GM19023 (cell line): ENCODE measurements at regions not wholly inside any gene's neighbourhood (a gene's known extent, or its start where the extent isn't known, plus 50 kb on each side); places are given as distances from the start of the nearest gene placed in this dataset.
"Not testable (repeated sequence)": the region's sequence is repeated elsewhere in the genome, so short reads cannot be mapped to it uniquely, and the experiment has no call there.

Experiments
- ATAC-seq: cut with Tn5 transposase; IDR thresholded peaks from one replicate; pipeline ENCODE4 v1.9.1; 2021; ENCODE audit warnings: mild to moderate bottlenecking, moderate library complexity; ENCODE audit not compliant: unreplicated experiment

DNA sequence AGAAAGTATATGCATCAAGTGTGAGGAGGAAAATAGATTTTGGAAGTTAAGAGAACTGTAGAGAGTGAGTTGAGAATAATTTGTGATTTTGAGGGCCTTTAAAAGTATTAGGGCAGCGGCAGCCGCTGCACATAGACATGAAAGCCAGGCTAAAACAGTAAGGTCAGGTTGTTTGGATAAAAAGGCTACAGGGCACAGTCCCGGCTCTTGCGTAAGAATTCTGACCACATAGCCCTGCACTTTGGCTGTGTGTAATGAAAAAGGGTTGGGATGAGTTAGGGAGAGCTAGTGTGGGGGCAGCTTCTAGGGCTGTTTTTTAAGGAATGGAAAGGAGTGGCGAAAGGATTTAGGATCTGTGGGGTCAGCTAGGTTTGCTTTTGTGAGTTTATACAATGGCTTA lies 130.8 kb downstream of the CCDC71L start:
- ATAC-seq, result not testable (repeated sequence)

DNA sequence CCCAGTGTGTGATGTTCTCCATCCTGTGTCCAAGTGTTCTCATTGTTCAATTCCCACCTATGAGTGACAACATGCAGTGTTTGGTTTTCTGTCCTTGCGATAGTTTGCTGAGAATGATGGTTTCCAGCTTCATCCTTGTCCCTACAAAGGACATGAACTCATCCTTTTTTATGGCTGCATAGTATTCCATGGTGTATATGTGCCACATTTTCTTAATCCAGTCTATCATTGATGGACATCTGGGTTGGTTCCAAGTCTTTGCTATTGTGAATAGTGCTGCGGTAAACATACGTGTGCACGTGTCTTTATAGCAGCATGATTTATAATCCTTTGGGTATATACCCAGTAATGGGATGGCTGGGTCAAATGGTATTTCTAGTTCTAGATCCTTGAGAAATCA lies 134.3 kb downstream of the CCDC71L start:
- ATAC-seq, result not testable (repeated sequence)

DNA sequence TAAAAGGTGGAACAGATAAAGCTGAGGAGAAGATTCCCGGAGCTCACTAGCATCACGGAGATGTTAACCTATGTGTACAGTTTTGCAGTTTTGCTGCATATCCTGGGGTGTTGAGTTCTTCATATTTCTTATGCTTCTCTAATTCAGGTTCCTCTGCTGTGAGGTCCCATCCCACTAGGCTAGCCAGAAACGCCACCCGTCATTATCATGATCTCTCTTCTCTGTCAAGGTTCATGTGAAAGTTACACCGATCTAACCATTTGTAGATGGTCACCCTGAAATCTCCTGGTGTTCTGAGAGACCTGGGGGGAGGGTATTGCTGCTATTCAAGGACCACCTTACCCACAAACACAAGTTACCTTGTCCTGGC lies 136.3 kb downstream of the CCDC71L start:
- no peak for ATAC-seq

DNA sequence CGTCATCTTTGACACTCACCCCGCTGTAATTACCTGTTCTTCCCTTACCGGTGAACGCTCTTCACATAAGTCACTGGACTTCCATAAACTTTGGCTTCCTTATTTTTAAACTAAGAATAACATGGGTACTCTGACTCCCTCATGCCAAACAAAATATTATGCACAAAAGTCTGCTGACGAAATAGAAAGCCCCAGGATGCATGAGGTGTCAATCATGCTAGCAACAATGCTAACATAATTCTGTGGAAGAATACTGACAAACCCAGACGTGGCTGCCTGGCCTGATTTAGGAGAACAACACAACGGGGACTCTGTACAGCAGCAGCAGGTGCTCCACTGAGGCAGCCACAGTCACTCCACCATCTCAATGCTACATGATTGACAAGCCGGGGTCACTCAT lies 137.5 kb downstream of the CCDC71L start:
- ATAC-seq, result no peak

- ATAC-seq, result no peak
These were observed 138.3 kb downstream of the CCDC71L start for GRCh38 chr7:106522696-106523095.

- ATAC-seq, result no peak
These were observed 139.4 kb downstream of the CCDC71L start for GRCh38 chr7:106521541-106521940.

DNA sequence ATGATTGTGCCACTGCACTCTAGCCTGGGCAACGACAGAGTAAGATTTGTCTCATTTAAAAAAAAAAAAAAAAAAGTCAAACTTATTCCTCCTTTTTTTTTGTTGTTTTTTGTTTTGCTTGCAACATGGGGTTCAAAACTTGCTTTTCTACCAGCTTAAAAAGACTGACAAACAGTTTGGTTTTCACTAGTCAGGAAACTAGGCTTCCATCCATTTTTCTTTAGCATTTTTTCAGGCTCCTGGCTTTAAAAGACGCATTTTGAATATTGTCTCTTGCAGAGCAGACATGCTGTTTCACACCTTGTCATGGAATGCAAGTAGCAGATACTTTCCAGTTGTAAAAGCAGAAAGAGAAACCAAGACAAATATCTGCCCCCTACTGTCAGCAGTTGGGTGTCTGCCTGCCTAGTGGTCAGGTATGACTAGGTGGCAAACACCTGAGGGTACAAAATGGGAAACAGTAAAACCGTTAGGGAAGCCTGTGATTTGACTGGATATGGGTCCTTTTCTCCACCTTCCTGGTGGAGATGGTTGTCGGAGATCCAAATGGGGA lies 139.9 kb downstream of the CCDC71L start:
- ATAC-seq, result no peak

DNA sequence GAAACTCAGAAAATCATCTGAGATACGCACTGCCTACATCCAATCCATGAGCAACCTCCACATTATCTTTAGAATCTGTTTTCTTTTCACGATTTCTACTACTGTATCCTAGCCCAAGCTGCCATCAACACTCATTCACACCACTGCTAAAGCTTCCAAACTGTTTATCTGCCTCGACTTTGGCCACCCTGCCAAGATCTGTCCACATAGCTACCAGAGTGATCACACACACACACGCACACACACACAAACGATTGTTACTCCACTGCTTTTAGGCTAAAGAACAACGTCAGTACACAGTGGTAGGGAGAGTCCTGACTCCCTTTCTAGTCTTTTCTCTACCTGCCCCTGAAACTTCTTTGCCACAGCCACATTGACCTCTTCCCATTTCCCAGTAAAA lies 142.0 kb downstream of the CCDC71L start:
- no peak for ATAC-seq

- ATAC-seq, result no peak
These were observed 142.7 kb downstream of the CCDC71L start for GRCh38 chr7:106518239-106518638.

- no peak for ATAC-seq
These were observed 143.4 kb downstream of the CCDC71L start for GRCh38 chr7:106517508-106517907.

- ATAC-seq, result no peak
These were observed 145.6 kb downstream of the CCDC71L start for GRCh38 chr7:106515321-106515720.

DNA sequence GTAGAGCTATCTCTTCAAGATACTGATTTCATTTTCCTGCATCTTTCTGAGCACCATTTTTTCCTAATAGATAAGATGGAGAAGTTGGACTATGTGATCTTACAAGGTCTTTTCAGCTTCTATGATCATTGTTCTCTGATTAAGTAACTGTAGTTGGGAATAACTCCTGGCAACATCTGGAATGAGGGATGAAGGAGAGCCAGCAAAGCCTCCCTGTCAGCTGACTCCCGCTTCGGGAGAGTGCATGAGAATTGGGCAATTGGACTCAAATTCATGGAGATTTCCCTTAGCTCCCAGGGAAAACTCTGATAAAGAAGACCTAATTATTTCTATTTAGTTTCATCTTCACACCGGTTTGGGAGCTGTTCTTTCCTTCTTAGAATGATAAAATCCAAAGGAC lies 146.1 kb downstream of the CCDC71L start:
- ATAC-seq, result no peak

DNA sequence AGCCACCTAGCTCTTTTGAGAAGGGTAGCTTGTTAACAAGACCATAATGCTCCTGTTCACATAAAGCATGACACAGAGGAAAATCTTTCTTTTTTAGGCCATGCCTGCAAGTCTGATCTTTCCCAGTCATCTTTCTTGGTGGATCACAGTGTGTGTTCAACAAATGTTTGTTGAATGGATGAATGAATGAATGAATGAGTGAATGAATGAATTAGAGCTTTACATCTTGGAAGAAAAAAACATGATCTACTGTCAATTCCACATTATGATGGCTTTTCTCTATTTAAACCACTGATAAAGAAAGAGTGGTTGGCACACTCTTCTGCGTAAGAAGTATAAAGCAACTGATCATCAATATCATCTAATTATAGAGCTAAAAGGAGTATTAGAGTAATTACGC lies 148.7 kb downstream of the CCDC71L start:
- no peak for ATAC-seq

- no peak for ATAC-seq
These were observed 156.3 kb downstream of the CCDC71L start for GRCh38 chr7:106504645-106505044.

DNA sequence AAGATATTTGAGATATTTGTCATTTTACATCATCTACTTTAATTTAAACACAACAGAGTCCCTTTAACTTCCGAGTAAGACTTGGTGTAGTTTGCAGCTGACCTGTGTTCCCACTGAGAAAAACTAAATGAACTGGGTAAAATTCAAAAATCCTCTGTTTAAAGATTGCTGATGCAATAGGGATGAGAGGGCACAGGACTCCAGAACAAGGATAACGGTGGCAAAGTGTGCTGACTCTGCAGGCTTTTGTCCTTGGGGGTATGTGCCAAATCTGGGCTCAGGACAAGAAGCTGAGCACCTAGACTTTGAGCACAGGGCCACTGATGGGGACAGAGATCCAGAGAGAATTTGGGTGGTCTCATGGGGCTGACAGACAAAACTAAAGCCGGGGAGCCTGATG lies 156.8 kb downstream of the CCDC71L start:
- ATAC-seq, result no peak

DNA sequence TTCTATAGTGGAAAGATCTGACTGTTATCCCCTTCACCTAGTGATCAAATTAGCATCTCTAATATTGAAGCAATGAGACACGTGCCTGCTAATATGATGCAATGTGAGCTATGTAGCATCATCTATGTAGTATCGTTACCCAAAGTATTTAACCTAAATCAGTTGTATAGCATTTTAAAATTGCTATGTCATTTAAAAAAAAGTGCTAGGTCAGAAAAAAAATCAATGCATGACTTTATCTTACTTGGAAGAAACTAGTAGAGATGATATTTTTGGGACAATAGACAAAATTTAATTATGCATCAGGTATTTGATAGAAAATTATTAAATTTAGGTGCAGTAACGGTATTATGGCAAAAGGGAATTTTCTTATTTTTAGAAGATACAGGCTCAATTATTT lies 157.3 kb downstream of the CCDC71L start:
- no peak for ATAC-seq

DNA sequence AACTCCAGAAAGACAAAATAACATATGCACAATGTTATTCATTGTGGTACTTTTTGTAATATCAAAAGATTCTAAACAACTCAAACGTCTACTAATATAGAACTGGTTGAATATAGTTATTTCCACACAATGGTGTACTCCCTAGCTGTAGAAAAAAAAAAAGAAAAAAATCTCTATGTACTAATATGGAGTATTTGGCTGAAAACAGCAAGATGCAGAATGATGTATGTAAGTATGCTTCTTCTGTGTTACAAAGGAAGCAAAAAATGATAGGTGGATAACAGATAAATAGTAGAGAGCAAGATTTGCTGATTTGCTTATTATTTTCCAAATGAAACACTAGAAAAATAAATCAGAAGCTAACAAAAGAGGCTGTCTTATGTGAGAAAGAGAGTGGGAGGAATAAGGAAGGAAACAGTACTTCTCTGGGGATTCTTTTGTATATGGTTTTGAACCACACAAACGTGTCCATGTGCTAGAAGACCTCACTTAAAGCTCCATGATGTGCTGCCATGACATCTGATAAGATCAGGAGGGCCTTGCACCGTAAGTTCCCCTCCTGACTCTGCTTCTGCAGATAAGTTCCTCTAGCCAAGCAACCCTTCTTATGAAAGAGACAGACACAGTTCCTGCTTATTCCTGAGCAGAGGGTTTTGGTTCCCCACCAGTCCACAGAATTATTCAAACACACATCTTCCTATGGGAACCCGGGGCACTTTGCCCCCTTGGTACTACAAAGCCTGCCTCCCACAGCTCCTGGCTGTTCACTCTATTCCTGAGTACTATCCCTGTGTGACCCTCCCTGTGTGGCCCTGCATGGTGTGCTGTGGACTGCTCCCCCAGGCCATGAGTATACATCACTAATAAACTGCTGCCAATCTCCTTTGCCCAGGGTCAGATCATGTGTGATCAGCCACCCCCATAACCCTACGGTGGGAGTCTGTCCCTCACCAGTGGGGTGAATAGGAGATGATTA lies 159.1 kb downstream of the CCDC71L start:
- no peak for ATAC-seq

DNA sequence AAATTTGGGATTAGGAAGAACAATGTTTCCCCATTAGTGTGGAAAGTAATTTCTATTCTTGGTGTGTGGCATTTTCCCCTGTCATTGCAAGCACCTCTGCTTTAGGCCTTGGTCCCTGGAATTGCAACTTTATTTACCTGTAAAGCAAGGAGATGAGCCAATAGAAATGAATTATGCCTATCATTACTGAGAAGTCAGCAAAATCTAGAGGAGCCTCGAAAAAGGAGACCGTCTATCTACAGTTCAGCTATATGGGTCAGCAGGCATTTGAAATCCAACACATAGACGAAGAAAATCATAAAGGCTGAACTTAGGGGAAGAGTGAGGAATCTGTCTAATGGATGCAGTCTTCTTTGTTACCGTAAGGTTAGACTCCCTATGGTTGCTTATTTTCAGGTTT lies 161.1 kb downstream of the CCDC71L start:
- no peak for ATAC-seq

DNA sequence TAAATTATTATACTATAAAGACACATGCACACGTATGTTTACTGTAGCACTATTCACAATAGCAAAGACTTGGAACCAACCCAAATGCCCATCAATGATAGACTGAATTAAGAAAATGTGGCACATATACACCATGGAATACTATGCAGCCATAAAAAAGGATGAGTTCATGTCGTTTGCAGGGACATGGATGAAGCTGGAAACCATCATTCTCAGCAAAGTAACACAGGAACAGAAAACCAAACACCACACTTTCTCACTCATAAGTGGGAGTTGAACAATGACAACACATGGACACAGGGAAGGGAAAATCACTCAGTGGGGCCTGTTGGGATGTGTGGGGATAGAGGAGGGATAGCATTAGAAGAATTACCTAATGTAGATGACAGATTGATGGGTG lies 163.0 kb downstream of the CCDC71L start:
- ATAC-seq, result not testable (repeated sequence)

DNA sequence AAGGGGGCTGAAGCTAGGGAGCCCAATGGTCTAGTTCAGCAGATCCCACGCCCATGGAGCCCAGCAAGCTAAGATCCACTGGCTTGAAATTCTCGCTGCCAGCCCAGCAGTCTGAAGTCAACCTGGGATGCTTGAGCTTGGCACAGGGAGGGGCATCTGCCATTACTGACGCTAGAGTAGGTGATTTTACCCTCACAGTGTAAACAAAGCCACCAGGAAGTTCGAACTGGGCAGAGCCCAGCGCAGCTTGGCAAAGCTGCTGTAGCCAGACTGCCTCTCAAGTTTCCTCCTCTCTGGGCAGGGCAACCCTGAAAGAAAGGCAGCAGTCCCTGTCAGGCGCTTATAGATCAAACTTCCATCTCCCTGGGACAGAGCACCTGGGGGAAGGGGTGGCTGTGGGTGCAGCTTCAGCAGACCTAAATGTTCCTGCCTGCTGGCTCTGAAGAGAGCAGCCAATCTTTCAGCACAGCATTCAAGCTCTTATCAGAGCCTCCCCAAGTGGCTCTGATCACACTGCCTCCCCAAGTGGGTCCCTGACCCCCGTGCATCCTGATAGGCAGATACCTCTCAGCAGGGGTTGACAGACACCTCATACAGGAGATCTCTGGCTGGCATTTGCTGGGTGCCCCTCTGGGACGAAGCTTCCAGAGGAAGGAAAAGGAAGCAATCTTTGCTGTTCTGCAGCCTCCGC lies 167.8 kb downstream of the CCDC71L start:
- ATAC-seq, result no peak

DNA sequence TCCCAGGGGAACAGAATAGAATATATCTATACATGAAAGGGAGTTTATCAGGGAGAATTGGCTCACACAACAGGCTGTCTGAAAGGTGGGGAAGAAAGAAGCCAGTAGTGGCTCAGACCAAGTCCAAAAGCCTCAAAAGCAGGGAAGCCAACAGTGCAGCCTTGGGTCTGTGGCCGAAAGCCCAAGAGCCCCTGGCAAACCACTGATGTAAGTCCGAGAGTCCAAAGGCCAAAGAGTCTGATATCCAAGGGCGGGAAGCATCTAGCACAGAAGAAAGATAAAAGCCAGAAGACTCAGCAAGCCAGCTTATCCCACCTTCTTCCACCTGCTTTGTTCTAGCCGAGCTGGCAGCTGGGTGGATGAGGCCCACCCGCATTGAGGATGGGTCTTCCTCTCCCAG lies 172.5 kb downstream of the CCDC71L start:
- ATAC-seq, result no peak

DNA sequence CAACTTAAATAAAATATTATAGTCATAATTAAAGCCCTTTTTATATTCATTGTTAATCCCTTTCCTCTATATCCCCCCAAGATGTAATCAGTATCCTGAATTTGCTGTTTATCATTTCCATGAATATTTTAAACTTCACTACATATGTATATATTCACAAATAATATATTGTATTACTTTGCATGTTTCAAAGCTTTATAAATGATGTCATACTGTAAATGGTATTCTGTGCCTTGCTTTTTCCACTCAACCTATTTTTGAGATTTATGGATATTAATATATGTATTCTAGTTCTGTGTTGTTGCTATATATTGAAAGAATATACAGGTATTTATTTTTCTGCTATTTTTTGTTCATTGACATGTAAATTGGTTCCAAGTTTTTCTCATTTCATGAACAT lies 173.1 kb downstream of the CCDC71L start:
- no peak for ATAC-seq
